ENCODE measurements at regions not wholly inside any gene's neighbourhood (a gene's known extent, or its start where the extent isn't known, plus 50 kb on each side); places are given as distances from the start of the nearest gene placed in this dataset.

GRCh38 chr4:119744580-119744979 is 116.0 kb upstream of the PDE5A start:
- no peak for TF ChIP-seq CTCF (conservative IDR thresholded peaks at IDR 0.05; ENCODE audit: low read depth, low read length)
- no peak for TF ChIP-seq EZH2 (IDR thresholded peaks at IDR 0.05; ENCODE audit: low read length, unreplicated experiment)
